HG03175 (cell line): ENCODE measurements at regions not wholly inside any gene's neighbourhood (a gene's known extent, or its start where the extent isn't known, plus 50 kb on each side); places are given as distances from the start of the nearest gene placed in this dataset.
A peak's percentile ranks its signal among the peaks of the same experiment; 100 is the strongest.

Experiments used
- ATAC-seq: cut with Tn5 transposase; IDR thresholded peaks from one replicate; pipeline ENCODE4 v1.9.1; 2021; ENCODE audit warnings: mild to moderate bottlenecking, moderate library complexity; ENCODE audit not compliant: unreplicated experiment

GRCh38 chr4:181323061-181323460, 920.1 kb upstream of the TENM3 start:
- peak; percentile 83 for ATAC-seq

GRCh38 chr4:181330654-181331201, 912.5 kb upstream of the TENM3 start:
- no peak for ATAC-seq

- no peak for ATAC-seq
Measured at GRCh38 chr4:181331214-181331613, 912.0 kb upstream of the TENM3 start.

GRCh38 chr4:181345931-181346330, 897.3 kb upstream of the TENM3 start:
- no peak for ATAC-seq

- no peak for ATAC-seq
Measured at GRCh38 chr4:181350615-181351415, 892.4 kb upstream of the TENM3 start.

GRCh38 chr4:181364504-181364903, 878.7 kb upstream of the TENM3 start:
- no peak for ATAC-seq

- no peak for ATAC-seq
Measured at GRCh38 chr4:181365671-181366070, 877.5 kb upstream of the TENM3 start.

- no peak for ATAC-seq
Measured at GRCh38 chr4:181372014-181372413, 871.2 kb upstream of the TENM3 start.

GRCh38 chr4:181376058-181376457, 867.1 kb upstream of the TENM3 start:
- ATAC-seq = no peak

GRCh38 chr4:181388061-181388460, 855.1 kb upstream of the TENM3 start:
- ATAC-seq = no peak

- no peak for ATAC-seq
Measured at GRCh38 chr4:181416966-181417365, 826.2 kb upstream of the TENM3 start.

- ATAC-seq = no peak
Measured at GRCh38 chr4:181418496-181418895, 824.7 kb upstream of the TENM3 start.

GRCh38 chr4:181420950-181421349, 822.3 kb upstream of the TENM3 start:
- ATAC-seq = no peak

GRCh38 chr4:181424362-181425016, 818.7 kb upstream of the TENM3 start:
- ATAC-seq = no peak

GRCh38 chr4:181427076-181427475, 816.1 kb upstream of the TENM3 start:
- ATAC-seq = no peak

- ATAC-seq = no peak
Measured at GRCh38 chr4:181431006-181431405, 812.2 kb upstream of the TENM3 start.

GRCh38 chr4:181431661-181432060, 811.5 kb upstream of the TENM3 start:
- no peak for ATAC-seq

GRCh38 chr4:181432335-181432734, 810.9 kb upstream of the TENM3 start:
- no peak for ATAC-seq

GRCh38 chr4:181437895-181438294, 805.3 kb upstream of the TENM3 start:
- ATAC-seq = no peak

GRCh38 chr4:181438641-181439040, 804.6 kb upstream of the TENM3 start:
- no peak for ATAC-seq

GRCh38 chr4:181443021-181443420, 800.2 kb upstream of the TENM3 start:
- ATAC-seq = no peak

GRCh38 chr4:181465826-181466225, 777.4 kb upstream of the TENM3 start:
- ATAC-seq = no peak
